NCI-H524 (cell line): ENCODE measurements at regions not wholly inside any gene's neighbourhood (a gene's known extent, or its start where the extent isn't known, plus 50 kb on each side); places are given as distances from the start of the nearest gene placed in this dataset.
"Not testable (repeated sequence)": the region's sequence is repeated elsewhere in the genome, so short reads cannot be mapped to it uniquely, and the experiment has no call there.

Experiments
- DNase-seq, 2 experiments: peaks; one replicate each; lab custom pipeline; 2025; lab: John Stamatoyannopoulos, UW

GRCh38 chr1:143604887-143605286, 366.9 kb downstream of the FAM72C start:
- DNase-seq: no peak

- no peak for DNase-seq
Observed at GRCh38 chr1:143584508-143584907, 387.3 kb downstream of the FAM72C start.

DNA sequence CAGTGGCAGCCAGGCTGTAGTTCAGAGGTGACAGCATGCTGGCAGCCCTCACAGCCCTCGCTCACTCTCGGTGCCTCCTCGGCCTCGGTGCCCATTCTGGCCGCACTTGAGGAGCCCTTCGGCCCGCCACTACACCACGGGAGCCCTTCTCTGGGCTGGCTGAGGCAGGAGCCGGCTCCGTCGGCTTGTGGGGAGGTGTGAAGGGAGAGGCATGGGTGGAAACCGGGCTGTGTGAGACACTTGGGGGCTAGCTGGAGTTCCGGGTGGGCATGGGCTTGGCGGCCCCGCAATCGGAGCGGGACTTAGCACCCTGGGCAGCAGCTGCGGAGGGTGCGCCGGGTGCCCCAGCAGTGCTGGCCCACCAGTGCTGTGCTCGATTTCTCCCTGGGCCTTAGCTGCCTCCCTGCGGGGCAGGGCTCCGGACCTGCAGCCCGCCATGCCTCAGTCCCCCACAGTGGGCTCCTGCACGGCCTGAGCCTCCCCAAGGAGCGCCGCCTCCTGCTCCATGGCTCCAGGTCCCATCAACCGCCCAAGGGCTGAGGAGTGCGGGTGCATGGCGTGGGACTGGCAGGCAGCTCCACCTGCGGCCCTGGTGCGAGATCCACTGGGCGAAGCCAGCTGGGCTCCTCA, 396.8 kb downstream of the FAM72C start:
- no peak for DNase-seq

DNA sequence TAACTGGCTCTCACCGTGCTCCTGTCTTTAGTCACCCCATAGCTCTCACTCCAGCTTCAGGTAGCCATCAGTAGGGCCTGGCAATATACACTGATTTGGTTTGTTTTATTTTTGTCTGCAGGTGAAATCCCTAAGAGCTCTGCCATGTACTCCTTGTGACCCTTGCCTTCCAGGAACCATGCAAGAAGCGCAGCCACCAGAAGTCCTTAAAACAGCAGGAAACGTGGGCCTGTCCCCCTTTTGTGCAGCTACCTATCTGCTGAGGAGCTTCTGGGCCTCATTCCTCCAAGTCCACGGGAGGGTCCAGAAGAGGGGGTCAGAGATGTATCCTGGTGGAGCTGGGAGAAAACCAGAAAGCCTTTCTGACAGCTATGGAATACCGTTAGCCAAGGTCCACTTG, 399.1 kb downstream of the FAM72C start:
- not testable (repeated sequence) for DNase-seq

DNA sequence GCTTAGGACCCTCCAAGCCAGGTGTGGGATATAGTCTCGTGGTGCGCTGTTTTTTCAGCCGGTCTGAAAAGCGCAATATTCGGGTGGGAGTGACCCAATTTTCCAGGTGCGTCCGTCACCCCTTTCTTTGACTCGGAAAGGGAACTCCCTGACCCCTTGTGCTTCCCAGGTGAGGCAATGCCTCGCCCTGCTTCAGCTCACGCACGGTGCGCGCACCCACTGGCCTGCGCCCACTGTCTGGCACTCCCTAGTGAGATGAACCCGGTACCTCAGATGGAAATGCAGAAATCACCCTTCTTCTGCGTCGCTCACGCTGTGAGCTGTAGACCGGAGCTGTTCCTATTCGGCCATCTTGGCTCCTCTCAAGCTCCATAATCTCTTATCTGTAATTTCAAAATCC, 408.0 kb downstream of the FAM72C start:
- DNase-seq: not testable (repeated sequence)

- DNase-seq: no peak
Observed at GRCh38 chr1:143553627-143554026, 418.2 kb downstream of the FAM72C start.

GRCh38 chr1:143504703-143505102, 467.1 kb downstream of the FAM72C start:
- not testable (repeated sequence) for DNase-seq

- DNase-seq: not testable (repeated sequence)
Observed at GRCh38 chr1:143504080-143504479, 467.7 kb downstream of the FAM72C start.

GRCh38 chr1:143503048-143503447, 468.7 kb downstream of the FAM72C start:
- not testable (repeated sequence) for DNase-seq

- DNase-seq: not testable (repeated sequence)
Observed at GRCh38 chr1:143502038-143502437, 469.7 kb downstream of the FAM72C start.

GRCh38 chr1:143498059-143498749, 473.6 kb downstream of the FAM72C start:
- not testable (repeated sequence) for DNase-seq

DNA sequence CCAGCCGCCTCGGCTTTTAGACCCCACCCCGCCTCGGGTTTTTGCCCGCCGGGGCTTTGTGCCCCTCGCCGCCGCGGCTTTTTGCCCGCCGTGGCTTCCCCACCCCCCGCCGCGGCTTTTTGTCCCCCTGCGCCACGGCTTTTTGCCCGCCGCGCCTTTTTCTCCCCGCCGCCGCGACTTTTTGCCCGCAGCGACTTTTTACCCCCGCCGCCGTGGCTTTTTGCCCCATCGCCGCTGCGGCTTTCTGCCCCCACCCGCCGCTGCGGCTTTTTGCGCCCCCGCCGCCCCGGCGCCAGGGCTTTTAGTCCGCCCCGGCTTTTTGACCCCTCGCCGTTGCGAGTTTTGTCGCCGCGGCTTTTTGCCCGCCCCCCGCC, 474.4 kb downstream of the FAM72C start:
- DNase-seq: no peak

DNA sequence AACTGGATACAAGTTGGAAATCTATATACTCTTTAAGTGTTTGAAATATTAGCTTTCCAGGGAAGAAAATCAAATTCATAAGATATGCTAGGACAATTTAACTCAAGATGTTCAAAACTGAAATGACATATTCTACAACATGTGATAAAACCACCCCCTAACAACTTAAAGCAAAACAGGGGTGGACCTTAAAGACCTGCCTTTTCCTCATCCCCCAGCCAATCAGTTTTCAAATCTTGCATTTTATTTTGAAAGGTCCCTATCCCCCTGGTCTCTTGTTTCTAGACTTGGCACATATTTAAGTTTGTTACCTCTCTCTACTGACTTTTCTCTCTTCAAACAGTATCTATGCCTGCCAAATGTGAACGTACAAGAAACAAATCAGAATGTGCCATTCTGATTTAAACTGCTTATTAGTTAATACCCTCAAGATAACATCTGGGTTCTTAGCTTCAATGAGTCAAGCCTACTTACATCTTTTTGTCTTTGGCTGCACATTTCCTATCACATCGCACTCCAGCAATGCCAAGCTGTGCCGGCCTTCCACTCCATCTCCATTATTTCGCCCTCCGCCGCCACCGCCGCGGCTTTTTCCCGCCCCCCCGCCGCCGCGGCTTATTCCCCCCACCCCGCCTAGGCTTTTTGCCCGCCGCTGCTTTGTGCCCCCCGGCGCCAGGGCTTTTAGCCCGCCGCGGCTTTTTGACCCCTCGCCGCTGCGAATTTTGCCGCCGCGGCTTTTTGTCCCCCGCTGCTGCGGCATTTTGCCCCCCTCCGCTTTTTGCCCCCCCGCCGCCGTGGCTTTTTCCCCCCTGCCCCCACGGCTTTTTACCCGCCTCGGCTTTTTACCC, 475.0 kb downstream of the FAM72C start:
- not testable (repeated sequence) for DNase-seq
